Spleen (tissue), 11 donors: ENCODE measurements at regions not wholly inside any gene's neighbourhood (a gene's known extent, or its start where the extent isn't known, plus 50 kb on each side); places are given as distances from the start of the nearest gene placed in this dataset.

Source experiments
- DNase-seq: peaks from one replicate; pipeline ENCODE4 v3.0.0-alpha.2; 2020
- H3K27ac ChIP-seq, 8 donors: fragments of 200-600 bp; sonication (generic) in 7 of 8; 1 replicate in 4 of 8; 2 replicates in 4 of 8; pipeline versions ENCODE4 v1.5.0 to v1.8.0; 2016 to 2021; ENCODE audit warnings: inconsistent platforms in 4 of 8, mild to moderate bottlenecking in 4 of 8, moderate library complexity in 1 of 8
- H3K27me3 ChIP-seq, 7 donors: fragments of 200-600 bp; sonication (generic) in 6 of 7; replicated peaks in 1 of 7; 1 replicate in 4 of 7; 2 replicates in 3 of 7; pipeline versions ENCODE4 v1.5.0 to v1.8.0; 2016 to 2021; ENCODE audit warnings: inconsistent platforms in 3 of 7, mild to moderate bottlenecking in 1 of 7
- H3K36me3 ChIP-seq, 6 donors: fragments of 200-600 bp; sonication (generic) in 5 of 6; 1 replicate in 4 of 6; 2 replicates in 2 of 6; pipeline versions ENCODE4 v1.5.0 to v1.8.0; 2016 to 2021; ENCODE audit warnings: inconsistent platforms in 2 of 6
- H3K4me1 ChIP-seq, 6 donors: fragments of 200-600 bp; sonication (generic) in 5 of 6; 1 replicate in 3 of 6; 2 replicates in 3 of 6; pipeline versions ENCODE4 v1.5.0 to v1.8.0; 2016 to 2021; ENCODE audit warnings: inconsistent platforms in 3 of 6
- H3K4me3 ChIP-seq, 8 donors: fragments of 200-600 bp; sonication (generic) in 7 of 8; 1 replicate in 4 of 8; 2 replicates in 4 of 8; pipeline versions ENCODE4 v1.5.0 to v1.8.0; 2016 to 2021; ENCODE audit warnings: inconsistent platforms in 4 of 8, mild to moderate bottlenecking in 4 of 8, moderate library complexity in 2 of 8
- H3K9me3 ChIP-seq, 8 donors: fragments of 200-600 bp; sonication (generic) in 7 of 8; 1 replicate in 4 of 8; 2 replicates in 4 of 8; pipeline versions ENCODE4 v1.5.0 to v1.8.0; 2016 to 2021; ENCODE audit warnings: inconsistent platforms in 4 of 8
- CTCF ChIP-seq, 11 experiments: fragments of 200-600 bp in 7 of 11; fragments of 450-650 bp in 4 of 11; sonication (generic) in 4 of 11; IDR thresholded peaks in 8 of 11; conservative IDR thresholded peaks in 3 of 11; 1 replicate in 7 of 11; 2 replicates in 4 of 11; pipeline versions ENCODE4 v1.4.0 to v1.8.0; 2016 to 2021; ENCODE audit warnings: antibody characterized with exemption in 11 of 11, inconsistent platforms in 4 of 11, mild to moderate bottlenecking in 1 of 11
- POLR2A ChIP-seq, 3 donors: fragments of 450-650 bp; IDR thresholded peaks; one replicate each; pipeline ENCODE4 v1.5.1; 2017; ENCODE audit warnings: antibody characterized with exemption in 3 of 3, mild to moderate bottlenecking in 1 of 3
- POLR2AphosphoS5 ChIP-seq, 3 donors: sonication (generic); formaldehyde crosslinking; IDR thresholded peaks; one replicate each; pipeline ENCODE4 v1.5.1; 2017; ENCODE audit warnings: antibody characterized with exemption in 3 of 3
- WGBS, 5 donors: extraction: QIAGEN DNeasy Blood & Tissue Kit in 3 of 5; methylation state at CpG; one replicate each; pipeline versions ENCODE4 v1.1.5 to v1.1.7; 2013 to 2018; 5-methylcytosine and 5-hydroxymethylcytosine counted together
- intact Hi-C: fragments of 100-400 bp; cut with DNase I; formaldehyde crosslinking; loops from one replicate; pipeline ENCODE4 v1.15.0; 2023; ENCODE audit warnings: low total_unique reads
- donor health status: healthy with polysubstance abuse.
- donor health status: DM: no; HTN: no; CAD: no; lungs with moderate emphysema.
- donor health status: DM: no; HTN: no; CAD: no.
- donor health status: Bipolar disorder and iron deficiency.
- donor health status: healthy.
- donor health status: DM: no; HTN: no; CAD: no.
- donor health status: DM: yes; HTN: yes; CAD: no.

- no peak for DNase-seq
- TF ChIP-seq CTCF (IDR thresholded peaks at IDR 0.05 in 8 of 11, conservative IDR thresholded peaks at IDR 0.05 in 3 of 11) (no peak), POLR2A (IDR thresholded peaks at IDR 0.05) (no peak), POLR2AphosphoS5 (IDR thresholded peaks at IDR 0.05) (no peak)
- Histone ChIP-seq H3K36me3 (no peaks in the 10 kb centered on the region), H3K4me1 (no peaks in the 10 kb centered on the region), H3K27ac (no peak overlapping the region), H3K27me3 (no peaks in the 10 kb centered on the region), H3K9me3 (peaks cover 0 to 5% (median 0%) of the 10 kb centered on the region in 8 donors), H3K4me3 (no peak overlapping the region)
- intact Hi-C loops, result no loop called here
- 41 to 59% (median 51%) methylated on average over 12 of the region's 12 CpGs for WGBS, 5 donors
Observed at GRCh38 chr6:168823397-168824212, 382.6 kb downstream of the SMOC2 start.

GRCh38 chr6:168822376-168822775 is 381.4 kb downstream of the SMOC2 start:
- intact Hi-C loops, result no loop called here
- Histone ChIP-seq H3K27me3 (no peaks in the 10 kb centered on the region), H3K27ac (no peak overlapping the region), H3K36me3 (no peaks in the 10 kb centered on the region), H3K4me3 (no peak overlapping the region), H3K9me3 (peaks cover 0 to 13% (median 7%) of the 10 kb centered on the region in 8 donors), H3K4me1 (no peaks in the 10 kb centered on the region)
- WGBS, 5 donors, result 63 to 86% (median 76%) methylated on average over 2 to 9 of the region's 9 CpGs
- no peak for DNase-seq
- TF ChIP-seq POLR2A (IDR thresholded peaks at IDR 0.05) (no peak), CTCF (IDR thresholded peaks at IDR 0.05 in 8 of 11, conservative IDR thresholded peaks at IDR 0.05 in 3 of 11) (no peak), POLR2AphosphoS5 (IDR thresholded peaks at IDR 0.05) (no peak)

DNA sequence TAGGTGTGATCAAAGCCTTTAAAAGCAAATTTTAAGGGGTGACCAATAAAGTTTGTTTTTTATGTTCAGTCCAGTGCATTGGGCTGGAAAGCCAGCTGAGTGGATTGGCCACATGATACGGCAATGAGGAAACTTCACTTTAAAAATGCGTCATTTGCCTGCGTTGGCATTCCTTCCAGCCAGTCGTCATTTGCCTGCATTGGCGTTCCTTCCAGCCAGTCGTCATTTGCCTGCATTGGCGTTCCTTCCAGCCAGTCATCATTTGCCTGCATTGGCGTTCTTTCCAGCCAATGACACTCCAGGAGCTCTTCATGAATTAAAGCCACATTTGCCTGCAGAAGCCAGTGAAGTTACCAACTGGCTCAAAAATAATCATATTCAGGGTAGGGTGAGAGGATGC is 378.6 kb downstream of the SMOC2 start:
- WGBS, 5 donors, result 77 to 92% (median 82%) methylated on average over 8 of the region's 8 CpGs
- peaks cover 0 to 5% (median 0%) of the 10 kb centered on the region in 7 donors for H3K27me3 ChIP-seq
- intact Hi-C loops, result no loop called here
- TF ChIP-seq CTCF (IDR thresholded peaks at IDR 0.05 in 8 of 11, conservative IDR thresholded peaks at IDR 0.05 in 3 of 11), result no peak
- TF ChIP-seq POLR2AphosphoS5 (IDR thresholded peaks at IDR 0.05), result no peak
- no peak for TF ChIP-seq POLR2A (IDR thresholded peaks at IDR 0.05)
- H3K4me3 ChIP-seq, result no peak overlapping the region
- no peaks in the 10 kb centered on the region for H3K4me1 ChIP-seq
- no peak for DNase-seq
- peaks cover 0 to 18% (median 14%) of the 10 kb centered on the region in 8 donors for H3K9me3 ChIP-seq
- no peaks in the 10 kb centered on the region for H3K36me3 ChIP-seq
- no peak overlapping the region for H3K27ac ChIP-seq

DNA sequence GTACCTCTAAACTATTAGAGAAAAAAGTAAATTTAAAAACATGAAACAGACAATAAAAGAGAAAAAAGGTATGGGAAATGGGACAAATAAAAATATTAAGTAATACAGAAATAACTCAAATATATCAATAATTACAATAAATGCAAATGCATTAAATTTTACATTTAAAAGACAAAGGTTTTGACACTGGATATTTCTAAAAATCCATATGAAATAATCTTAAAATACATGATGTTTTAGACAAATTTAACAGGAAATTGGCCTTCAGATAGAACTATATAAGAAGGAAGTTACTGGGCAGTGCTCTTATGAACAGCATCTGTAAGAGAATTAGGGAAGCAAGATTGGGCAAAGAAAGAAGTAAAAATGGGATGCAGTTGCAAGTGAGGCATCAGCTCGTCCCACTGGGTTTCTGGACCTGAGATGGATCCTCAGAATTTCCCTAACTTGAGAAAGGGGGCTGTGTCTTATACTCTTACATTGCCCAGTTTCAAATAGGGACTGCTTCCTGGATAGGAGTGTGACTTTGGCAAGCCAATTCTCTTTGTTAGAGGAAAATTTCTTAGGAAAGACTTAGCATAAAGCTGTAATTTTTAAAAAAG is 376.7 kb downstream of the SMOC2 start:
- Histone ChIP-seq H3K27me3 (peaks cover 0 to 5% (median 0%) of the 10 kb centered on the region in 7 donors), H3K4me1 (no peaks in the 10 kb centered on the region), H3K36me3 (no peaks in the 10 kb centered on the region), H3K27ac (no peak overlapping the region), H3K9me3 (peaks cover 0 to 18% (median 14%) of the 10 kb centered on the region in 8 donors), H3K4me3 (no peak overlapping the region)
- intact Hi-C loops, result no loop called here
- WGBS, 5 donors, result 33 to 42% (median 40%) methylated on average over 1 of the region's 1 CpG
- no peak for TF ChIP-seq CTCF (IDR thresholded peaks at IDR 0.05 in 8 of 11, conservative IDR thresholded peaks at IDR 0.05 in 3 of 11)
- TF ChIP-seq POLR2A (IDR thresholded peaks at IDR 0.05), result no peak
- TF ChIP-seq POLR2AphosphoS5 (IDR thresholded peaks at IDR 0.05), result no peak
- DNase-seq, result no peak
